Thyroid gland (tissue), 4 donors: ENCODE measurements at regions not wholly inside any gene's neighbourhood (a gene's known extent, or its start where the extent isn't known, plus 50 kb on each side); places are given as distances from the start of the nearest gene placed in this dataset.

Source experiments
- DNase-seq, 2 donors: peaks; one replicate each; pipeline ENCODE4 v3.0.0-alpha.2; 2019
- H3K27ac ChIP-seq, 3 donors: fragments of 200-600 bp; sonication (generic); 1 replicate in 2 of 3; 2 replicates in 1 of 3; pipeline ENCODE4 v1.5.1; 2016 to 2019; ENCODE audit warnings: mild to moderate bottlenecking in 1 of 3, moderate library complexity in 1 of 3
- H3K27me3 ChIP-seq: fragments of 200-600 bp; sonication (generic); one replicate; pipeline ENCODE4 v1.5.1; 2019
- H3K36me3 ChIP-seq, 2 donors: fragments of 200-600 bp; sonication (generic); one replicate each; pipeline ENCODE4 v1.5.1; 2016 to 2019
- H3K4me1 ChIP-seq, 2 donors: fragments of 200-600 bp; sonication (generic); one replicate each; pipeline ENCODE4 v1.5.1; 2017 to 2019
- H3K4me3 ChIP-seq, 3 donors: fragments of 200-600 bp; sonication (generic); replicated peaks in 1 of 3; 1 replicate in 2 of 3; 2 replicates in 1 of 3; pipeline ENCODE4 v1.5.1; 2016; ENCODE audit warnings: mild to moderate bottlenecking in 1 of 3
- H3K9me3 ChIP-seq: fragments of 200-600 bp; sonication (generic); one replicate; pipeline ENCODE4 v1.5.1; 2017
- CTCF ChIP-seq, 6 experiments: fragments of 200-600 bp in 3 of 6; fragments of 450-650 bp in 3 of 6; sonication (generic) in 3 of 6; IDR thresholded peaks; one replicate each; pipeline ENCODE4 v1.5.1; 2016 to 2019; ENCODE audit warnings: antibody characterized with exemption in 6 of 6, mild to moderate bottlenecking in 2 of 6, inconsistent platforms in 1 of 6, moderate library complexity in 1 of 6
- POLR2A ChIP-seq, 2 donors: fragments of 450-650 bp; IDR thresholded peaks; one replicate each; pipeline ENCODE4 v1.6.1; 2017; ENCODE audit warnings: antibody characterized with exemption in 2 of 2, mild to moderate bottlenecking in 2 of 2, moderate library complexity in 1 of 2
- WGBS, 2 donors: methylation state at CpG; one replicate each; pipeline ENCODE4 v1.1.5; 2017; 5-methylcytosine and 5-hydroxymethylcytosine counted together
- intact Hi-C: fragments of 100-400 bp; cut with DNase I; formaldehyde crosslinking; loops from one replicate; pipeline ENCODE4 v1.15.1; 2023

- WGBS, 2 donors: 62% methylated on average over 5 of the region's 5 CpGs
- no peaks in the 10 kb centered on the region for H3K9me3 ChIP-seq
- no peaks in the 10 kb centered on the region for H3K27me3 ChIP-seq
- DNase-seq: no peak
- H3K4me3 ChIP-seq: no peak overlapping the region
- H3K4me1 ChIP-seq: no peaks in the 10 kb centered on the region
- intact Hi-C loops: loop anchor here (5.0 to 10.0 kb wide), 3 partner anchors 254 to 956 kb away; partner anchors contain the start of gene RFESD
- H3K36me3 ChIP-seq: no peaks in the 10 kb centered on the region
- no peak overlapping the region for H3K27ac ChIP-seq
- TF ChIP-seq POLR2A (IDR thresholded peaks at IDR 0.05) (no peak), CTCF (IDR thresholded peaks at IDR 0.05) (no peak)
Observed at GRCh38 chr5:96601200-96601599, 61.0 kb upstream of the CAST start.

GRCh38 chr5:96601715-96602244 lies 60.4 kb upstream of the CAST start:
- WGBS, 2 donors: 22 to 24% methylated on average over 4 of the region's 4 CpGs
- no peaks in the 10 kb centered on the region for H3K27me3 ChIP-seq
- TF ChIP-seq CTCF (IDR thresholded peaks at IDR 0.05) (peak; percentile 42 to 83 (median 66)), POLR2A (IDR thresholded peaks at IDR 0.05) (no peak)
- H3K9me3 ChIP-seq: no peaks in the 10 kb centered on the region
- no peaks in the 10 kb centered on the region for H3K4me1 ChIP-seq
- intact Hi-C loops: loop anchor here (5.0 to 10.0 kb wide), 3 partner anchors 254 to 957 kb away; partner anchors contain the start of gene RFESD
- H3K4me3 ChIP-seq: no peak overlapping the region
- H3K36me3 ChIP-seq: no peaks in the 10 kb centered on the region
- H3K27ac ChIP-seq: no peak overlapping the region
- DNase-seq: peak; percentile 19 to 28

GRCh38 chr5:96602776-96603175 lies 59.4 kb upstream of the CAST start:
- Histone ChIP-seq H3K4me1 (no peaks in the 10 kb centered on the region), H3K27ac (no peak overlapping the region), H3K9me3 (no peaks in the 10 kb centered on the region), H3K36me3 (no peaks in the 10 kb centered on the region), H3K4me3 (no peak overlapping the region), H3K27me3 (no peaks in the 10 kb centered on the region)
- TF ChIP-seq POLR2A (IDR thresholded peaks at IDR 0.05) (no peak), CTCF (IDR thresholded peaks at IDR 0.05) (no peak)
- 93 to 95% methylated on average over 4 of the region's 4 CpGs for WGBS, 2 donors
- no peak for DNase-seq
- intact Hi-C loops: loop anchor here (5.0 to 10.0 kb wide), 3 partner anchors 255 to 958 kb away; partner anchors contain the start of gene RFESD

- no peak for TF ChIP-seq POLR2A (IDR thresholded peaks at IDR 0.05)
- TF ChIP-seq CTCF (IDR thresholded peaks at IDR 0.05): no peak
- Histone ChIP-seq H3K27me3 (no peaks in the 10 kb centered on the region), H3K4me3 (no peak overlapping the region), H3K4me1 (no peaks in the 10 kb centered on the region), H3K36me3 (no peaks in the 10 kb centered on the region), H3K27ac (no peak overlapping the region), H3K9me3 (no peaks in the 10 kb centered on the region)
- 55 to 69% methylated on average over 1 of the region's 1 CpG for WGBS, 2 donors
- DNase-seq: no peak
- intact Hi-C loops: loop anchor here (10.0 kb wide), 1 partner anchor 960 kb away; the partner anchor contains the start of gene RFESD
Observed at GRCh38 chr5:96605144-96605837, 56.9 kb upstream of the CAST start.

GRCh38 chr5:96609369-96609768 lies 52.8 kb upstream of the CAST start:
- no peaks in the 10 kb centered on the region for H3K27me3 ChIP-seq

More at GRCh38 chr5:96609369-96609768, 52.8 kb upstream of the CAST start:
- H3K4me3 ChIP-seq: no peak overlapping the region
- intact Hi-C loops: loop anchor here (10.0 kb wide), 1 partner anchor 965 kb away; the partner anchor contains the start of gene RFESD
- H3K36me3 ChIP-seq: no peaks in the 10 kb centered on the region
- no peaks in the 10 kb centered on the region for H3K9me3 ChIP-seq
- TF ChIP-seq CTCF (IDR thresholded peaks at IDR 0.05): no peak
- TF ChIP-seq POLR2A (IDR thresholded peaks at IDR 0.05): no peak
- WGBS, 2 donors: 0 to 98% methylated on average over 1 of the region's 1 CpG
- no peaks in the 10 kb centered on the region for H3K4me1 ChIP-seq
- H3K27ac ChIP-seq: no peak overlapping the region
- DNase-seq: no peak
